HG02884 (cell line): ENCODE measurements at regions not wholly inside any gene's neighbourhood (a gene's known extent, or its start where the extent isn't known, plus 50 kb on each side); places are given as distances from the start of the nearest gene placed in this dataset.
"Not testable (repeated sequence)": the region's sequence is repeated elsewhere in the genome, so short reads cannot be mapped to it uniquely, and the experiment has no call there.

Experiments used
- ATAC-seq: cut with Tn5 transposase; IDR thresholded peaks from one replicate; pipeline ENCODE4 v1.9.1; 2021; ENCODE audit warnings: mild to moderate bottlenecking, moderate library complexity; ENCODE audit not compliant: unreplicated experiment

DNA sequence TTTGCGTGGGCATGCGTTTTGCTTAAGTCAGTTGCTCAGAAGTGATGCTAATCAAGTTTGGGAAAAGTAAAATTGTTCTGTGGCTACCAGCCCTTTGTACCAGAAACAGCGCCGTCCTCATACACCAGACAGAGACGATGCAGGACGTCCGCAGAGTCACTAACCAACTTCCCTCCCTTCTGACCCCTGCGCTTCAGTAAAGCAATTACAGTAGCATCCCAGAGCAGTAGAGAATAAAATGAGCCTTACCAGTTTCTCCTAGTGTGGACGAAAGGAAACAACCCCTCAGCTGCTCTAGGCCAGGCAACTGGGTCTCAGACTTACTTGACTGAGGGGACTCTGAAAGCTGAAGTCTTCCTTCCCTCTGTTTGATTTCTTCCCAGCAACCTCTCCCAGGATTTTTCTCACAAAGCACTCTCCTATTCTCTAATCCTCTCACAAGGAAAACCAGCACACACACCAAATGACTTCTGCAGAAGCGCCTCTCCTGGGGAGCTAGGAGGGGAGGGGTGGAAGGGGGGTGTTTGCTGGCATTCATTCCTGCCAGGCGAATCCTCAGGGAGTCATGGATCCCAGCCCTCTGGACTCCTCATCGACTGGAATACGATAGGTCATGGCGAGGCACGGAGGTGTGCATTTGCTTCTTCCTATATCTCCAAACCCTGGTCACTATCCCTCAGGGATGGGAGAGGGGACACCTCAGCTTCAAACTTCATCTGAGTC lies 56.0 kb upstream of the MID1 start:
- no peak for ATAC-seq

DNA sequence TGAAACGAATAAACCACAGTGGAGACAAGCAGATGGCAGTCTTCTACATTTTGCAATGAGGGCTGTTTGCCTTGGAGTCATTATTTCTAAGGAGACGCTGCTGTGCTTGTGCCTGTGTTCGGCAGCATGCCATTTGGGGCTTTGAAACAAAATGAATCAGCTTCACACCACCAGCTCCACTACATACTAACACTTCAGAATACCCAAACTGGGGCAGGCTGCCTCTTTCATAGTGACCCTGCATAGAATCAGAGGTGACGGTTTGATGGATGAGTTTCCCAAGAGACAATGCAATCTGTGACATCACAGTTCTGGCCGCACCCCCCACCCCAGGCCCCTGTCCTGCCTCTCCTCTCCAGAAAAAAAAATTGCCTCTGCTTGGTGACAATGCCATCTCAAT lies 57.1 kb upstream of the MID1 start:
- no peak for ATAC-seq

DNA sequence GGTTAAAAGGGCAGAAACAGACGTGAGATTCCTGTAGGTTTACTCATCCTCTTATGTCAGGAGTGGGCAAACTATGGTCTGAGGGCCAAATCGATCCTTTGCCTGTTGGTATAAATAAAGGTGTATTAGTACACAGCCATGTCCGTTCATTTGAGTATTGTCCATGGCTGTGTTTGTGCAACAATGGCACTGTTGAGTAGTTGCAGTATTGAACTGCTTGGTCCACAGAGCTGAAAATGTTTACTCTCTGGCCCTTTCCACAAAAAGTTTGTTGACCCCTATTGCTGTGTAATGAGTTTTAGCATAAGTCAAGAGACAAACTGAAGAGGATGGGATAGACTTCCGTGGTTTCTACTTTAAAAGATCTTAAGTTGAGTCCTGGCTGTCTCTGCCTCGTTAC lies 59.0 kb upstream of the MID1 start:
- no peak for ATAC-seq

DNA sequence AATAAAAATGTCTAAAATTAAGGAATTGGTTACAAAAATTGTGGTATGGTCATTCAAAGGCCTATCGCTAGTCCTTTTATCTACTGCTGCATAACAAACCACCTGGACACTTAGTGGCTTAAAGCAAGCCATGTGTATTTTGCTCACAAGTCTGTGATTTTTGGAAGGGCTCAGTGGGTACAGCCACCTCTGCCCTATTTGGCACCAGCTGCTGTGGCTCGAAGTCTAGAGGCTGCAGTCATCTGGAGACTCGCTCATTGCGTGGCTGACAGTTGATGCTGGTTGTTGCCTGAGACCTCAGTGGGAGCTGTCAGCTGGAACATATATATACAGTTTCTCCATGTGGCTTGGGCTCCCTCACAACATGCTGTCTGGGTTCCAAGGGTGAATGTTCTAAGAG lies 60.8 kb upstream of the MID1 start:
- ATAC-seq, result no peak

DNA sequence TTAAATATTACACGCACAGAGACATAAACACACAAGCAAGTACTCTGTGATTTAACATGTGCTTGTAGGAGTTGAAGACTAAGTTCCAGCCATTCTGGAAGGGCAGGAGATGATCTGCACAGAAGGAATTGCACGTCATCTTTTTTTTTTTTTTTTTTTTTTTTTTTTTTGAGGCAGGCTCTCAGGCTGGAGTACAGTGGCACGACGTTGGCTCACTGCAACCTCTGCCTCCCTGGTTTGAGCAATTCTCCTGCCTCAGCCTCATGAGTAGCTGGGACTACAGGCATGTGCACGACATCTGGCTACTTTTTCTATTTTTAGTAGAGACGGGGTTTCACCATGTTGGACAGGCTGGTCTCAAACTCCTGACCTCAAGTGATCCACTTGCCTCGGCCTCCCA lies 63.2 kb upstream of the MID1 start:
- ATAC-seq, result not testable (repeated sequence)

DNA sequence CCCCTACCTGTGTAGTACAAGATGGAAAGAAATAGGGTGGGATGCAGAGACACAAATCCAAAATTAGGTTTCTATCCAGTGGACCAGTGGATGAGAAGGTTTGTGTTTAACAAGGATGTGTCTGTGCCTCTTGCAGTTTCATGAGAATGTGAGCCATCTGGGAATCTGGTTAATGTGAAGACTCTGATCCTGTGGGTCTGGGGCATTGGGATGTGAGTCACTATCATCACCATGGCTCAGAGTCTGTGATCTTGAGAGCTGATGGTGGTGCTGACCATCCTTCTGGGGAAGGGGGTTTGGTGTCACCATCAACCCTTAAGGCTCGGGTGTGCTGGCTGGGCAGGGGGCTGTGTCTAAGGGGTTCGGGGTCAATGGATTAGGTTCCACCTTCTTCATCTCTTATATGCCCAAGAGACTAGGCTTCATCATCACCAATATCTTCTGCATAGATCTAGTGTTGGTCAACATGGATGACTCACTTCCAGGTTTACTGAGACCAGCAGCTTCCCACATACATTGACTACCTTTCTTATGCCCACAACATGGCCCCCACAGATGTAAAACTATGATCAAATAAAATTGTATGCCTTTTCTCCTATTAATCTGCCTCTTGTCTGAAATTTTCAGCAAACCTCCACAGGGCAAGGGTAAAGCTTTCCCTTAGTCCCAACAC lies 65.7 kb upstream of the MID1 start:
- ATAC-seq, result no peak

DNA sequence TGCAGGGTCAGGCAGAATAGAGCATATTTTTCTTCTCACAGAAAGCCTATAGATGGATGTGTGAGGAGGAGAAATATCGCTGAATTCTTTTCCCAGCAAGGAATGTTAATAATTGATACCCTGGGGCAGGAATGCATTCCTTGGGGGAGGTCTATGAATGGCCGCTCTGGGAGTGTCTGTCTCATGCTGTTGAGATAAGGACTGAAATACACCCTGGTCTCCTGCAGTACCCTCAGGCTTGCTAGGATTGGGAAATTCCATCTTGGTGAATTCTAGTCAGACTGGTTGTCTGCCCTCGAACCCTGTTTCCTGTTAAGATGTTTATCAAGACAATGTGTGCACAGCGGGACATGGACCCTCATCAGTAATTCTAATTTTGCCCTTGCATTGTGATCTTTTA lies 71.4 kb upstream of the MID1 start:
- ATAC-seq, result not testable (repeated sequence)

DNA sequence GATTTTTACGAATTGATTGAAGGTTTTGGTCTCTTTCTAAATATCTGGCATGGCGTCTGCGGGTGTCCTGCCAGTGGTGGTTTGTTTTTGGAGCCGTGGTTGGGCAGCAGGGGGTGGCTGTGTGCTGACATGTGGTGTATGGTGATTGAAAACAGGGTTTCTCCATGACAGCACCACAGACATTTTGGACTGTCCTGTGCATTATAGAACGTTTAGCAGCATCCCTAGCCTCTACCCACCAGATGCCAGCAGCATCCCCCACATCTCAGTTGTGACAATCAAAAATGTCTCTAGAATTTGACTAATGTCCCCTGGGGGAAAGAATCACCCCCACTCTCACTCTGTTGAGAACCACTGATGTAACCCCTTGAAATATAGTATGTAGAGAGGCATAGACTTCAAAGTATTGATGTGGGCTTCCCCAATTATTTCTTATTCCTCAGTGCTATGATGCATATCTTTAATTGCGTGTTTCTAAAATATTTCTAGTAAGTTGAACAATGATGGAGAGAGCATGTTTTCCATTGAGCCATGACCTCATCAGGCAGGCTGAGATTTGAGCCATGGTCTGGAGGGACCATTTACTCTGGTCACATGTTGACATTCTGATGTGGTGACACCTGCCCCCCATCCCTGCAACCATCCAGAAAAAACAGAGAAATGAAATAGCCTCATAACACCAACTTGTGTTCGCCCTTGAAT lies 77.4 kb upstream of the MID1 start:
- no peak for ATAC-seq

DNA sequence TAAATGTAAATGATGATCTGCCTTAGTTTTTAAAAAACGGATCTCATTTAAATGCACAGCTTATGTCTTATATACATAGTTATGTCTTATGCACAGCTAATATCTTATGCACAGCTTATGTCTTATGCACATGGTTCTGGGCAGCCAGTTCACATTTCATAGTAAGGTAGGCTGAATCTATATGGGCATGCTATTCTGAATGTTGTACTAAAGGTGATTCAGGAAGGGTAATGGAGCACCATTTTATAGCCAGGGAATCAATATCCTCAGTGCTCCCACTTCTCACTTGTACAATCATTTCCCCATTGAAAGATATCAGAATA lies 77.9 kb upstream of the MID1 start:
- ATAC-seq, result no peak

DNA sequence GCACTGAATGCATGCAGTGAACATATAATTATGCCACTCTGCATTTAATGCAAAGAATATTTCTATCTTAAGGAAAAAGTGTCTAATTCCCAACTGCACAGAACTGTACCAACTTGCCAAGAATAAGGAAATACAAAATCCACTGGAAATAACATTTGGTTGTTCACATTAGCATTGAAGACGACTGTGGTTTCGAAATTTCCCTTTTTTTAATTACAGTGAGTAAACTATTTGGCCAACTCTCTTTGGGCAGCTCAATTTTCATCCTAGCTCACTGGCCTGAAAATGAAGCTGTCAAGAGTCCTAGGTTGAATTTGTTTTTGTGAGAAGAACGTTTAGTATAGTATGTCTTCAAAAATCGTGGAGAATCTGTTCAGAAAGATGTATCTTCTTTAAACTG lies 81.6 kb upstream of the MID1 start:
- no peak for ATAC-seq

DNA sequence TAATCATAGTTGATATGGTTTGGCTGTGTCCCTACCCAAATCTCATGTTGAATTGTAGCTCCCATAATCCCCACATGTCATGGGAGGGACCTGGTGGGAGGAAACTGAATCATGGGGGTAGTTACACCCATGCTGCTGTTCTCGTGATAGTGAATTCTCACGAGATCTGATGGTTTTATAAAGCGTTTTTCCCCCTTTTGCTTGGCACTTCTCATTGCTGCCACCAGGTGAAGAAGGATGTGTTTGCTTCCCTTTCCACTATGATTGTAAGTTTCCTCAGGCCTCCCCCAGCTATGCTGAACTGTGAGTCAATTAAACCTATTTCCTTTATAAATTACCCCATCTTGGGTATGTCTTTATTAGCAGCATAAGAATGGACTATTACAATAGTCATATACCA lies 86.0 kb upstream of the MID1 start:
- ATAC-seq, result not testable (repeated sequence)

DNA sequence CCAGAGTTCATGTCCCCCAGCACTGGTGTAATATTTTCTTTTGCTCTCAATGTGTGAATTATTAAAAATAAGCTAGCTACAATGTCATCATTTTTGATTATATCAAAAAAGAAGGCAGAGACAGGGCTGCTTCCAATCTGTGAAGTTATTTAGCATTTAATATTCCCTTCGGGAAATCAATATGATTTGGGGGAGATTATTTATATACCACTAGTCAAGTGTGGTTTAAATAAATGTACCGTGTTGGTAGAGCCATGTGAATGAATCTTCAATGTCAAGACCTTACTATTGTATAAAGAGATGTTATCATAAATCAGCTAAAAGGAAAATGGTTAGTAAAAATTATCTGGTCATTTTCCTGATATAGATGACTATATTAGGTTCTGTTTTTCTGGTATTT lies 87.4 kb upstream of the MID1 start:
- ATAC-seq, result no peak

DNA sequence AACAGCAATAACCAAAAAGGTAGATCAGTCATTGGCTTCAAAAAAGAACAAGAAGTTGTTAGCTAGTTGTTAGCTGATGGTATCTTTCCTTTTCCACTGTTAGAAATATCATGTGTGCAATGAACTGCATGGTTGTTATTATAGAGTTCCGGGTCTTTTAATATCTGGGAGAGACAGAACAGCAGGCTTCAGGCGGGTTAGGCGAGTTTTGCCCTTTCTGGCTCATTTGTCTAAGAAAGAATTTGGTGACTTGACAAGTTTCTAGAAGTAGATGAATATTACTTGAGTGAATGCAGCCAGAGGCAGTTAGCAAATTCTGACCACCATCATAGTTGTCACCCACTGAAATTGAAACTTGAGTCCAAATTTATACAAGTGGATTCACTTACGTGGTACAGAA lies 88.9 kb upstream of the MID1 start:
- no peak for ATAC-seq

DNA sequence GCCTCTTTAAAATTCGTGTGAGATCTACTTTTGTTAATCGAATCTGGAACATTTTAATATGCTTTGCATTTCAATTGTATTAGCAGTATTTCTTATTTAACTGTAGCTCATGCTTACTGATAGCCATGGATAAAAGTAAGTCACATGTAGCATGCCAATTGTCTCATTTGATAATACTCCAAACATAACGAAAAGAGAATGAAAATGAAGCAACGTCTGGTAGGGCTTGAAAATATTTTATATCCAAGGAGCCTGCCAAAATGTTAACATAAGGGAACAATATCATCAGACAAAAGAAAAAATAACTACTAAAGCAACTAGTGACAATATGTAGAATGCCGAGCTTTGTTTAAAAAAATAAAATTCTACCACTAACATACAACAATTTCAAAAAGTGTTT lies 94.1 kb upstream of the MID1 start:
- ATAC-seq, result no peak

DNA sequence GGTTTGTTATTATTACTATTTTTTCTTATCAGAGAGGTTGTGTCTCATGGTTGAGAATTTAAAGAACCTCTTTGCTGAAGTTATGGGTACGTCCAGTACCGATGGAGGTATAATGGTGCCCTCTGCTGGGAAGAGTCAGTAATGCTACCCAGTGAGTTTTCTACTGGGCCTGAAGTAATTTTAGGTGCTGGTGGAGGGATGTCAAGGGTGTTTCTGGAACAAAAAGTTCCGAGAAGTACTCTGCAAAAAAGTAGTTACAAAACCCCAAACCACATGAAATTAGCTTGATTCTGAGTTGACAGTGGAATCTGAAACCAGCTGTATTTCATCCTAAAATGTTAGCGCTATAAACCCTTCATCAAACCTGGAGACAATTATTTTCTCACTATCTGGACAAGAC lies 102.5 kb upstream of the MID1 start:
- ATAC-seq, result no peak

DNA sequence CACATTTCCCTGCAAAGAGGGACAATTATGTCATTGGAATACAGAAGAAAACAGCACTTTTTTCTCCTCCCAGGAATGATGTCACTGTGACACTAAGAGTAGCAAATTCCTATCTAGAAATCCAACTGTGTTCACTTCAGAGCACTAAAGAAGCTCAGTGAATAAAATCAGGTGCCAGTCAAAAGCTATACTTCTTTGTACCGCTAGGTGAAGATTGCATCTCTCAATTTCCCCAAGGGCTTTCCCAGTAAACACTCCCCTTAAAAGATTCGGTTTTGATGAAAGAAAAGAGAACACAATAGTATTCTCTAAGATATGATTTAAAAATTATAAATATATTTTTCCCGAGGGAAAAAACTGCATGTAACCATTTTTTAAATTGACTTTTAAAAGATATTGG lies 104.7 kb upstream of the MID1 start:
- ATAC-seq, result no peak

DNA sequence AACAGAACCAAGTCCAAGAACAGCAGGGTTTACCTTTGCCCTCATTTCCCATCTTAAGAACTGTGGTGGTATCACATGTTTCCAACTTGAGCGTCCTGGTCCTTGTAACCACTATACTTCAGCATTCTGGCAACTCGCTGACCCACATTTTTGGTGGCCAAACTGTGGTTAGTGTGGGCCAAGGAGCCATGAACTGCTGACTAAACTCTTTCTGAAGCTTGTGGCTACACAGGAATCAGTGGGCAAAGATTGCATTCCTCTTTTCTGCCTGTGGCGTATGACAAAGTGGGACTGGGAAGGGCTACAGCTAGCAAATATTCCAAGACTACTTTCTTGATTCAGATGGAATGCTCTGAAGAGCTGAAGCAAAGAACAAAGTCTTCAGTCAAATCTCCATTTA lies 106.3 kb upstream of the MID1 start:
- no peak for ATAC-seq

DNA sequence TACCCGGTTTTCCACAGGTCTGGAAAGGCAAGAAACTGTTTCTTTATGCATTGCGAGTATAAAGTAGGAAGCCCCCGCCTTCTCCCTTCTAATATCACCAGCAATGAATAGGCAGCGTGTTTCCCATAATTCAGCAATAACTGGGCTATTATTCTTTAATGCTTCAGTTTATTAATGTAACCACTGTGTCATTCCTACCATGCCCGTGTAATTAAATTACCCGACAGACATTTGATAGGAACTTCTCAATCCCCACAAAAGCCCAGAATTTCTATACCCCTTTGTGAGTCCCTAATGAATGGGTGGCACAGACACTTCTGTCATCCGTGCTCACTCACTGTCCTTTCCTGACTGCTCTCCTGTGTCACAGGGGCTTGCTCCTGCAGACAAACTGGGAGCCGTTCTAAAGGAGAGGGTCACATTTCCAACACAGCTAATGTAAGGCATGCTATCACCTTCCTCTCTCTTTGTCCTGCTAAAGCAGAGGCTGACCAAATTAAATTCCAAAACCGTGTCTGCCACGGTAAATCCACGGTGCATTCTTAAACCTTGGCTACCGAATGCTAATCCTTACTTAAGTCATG lies 108.5 kb upstream of the MID1 start:
- no peak for ATAC-seq

DNA sequence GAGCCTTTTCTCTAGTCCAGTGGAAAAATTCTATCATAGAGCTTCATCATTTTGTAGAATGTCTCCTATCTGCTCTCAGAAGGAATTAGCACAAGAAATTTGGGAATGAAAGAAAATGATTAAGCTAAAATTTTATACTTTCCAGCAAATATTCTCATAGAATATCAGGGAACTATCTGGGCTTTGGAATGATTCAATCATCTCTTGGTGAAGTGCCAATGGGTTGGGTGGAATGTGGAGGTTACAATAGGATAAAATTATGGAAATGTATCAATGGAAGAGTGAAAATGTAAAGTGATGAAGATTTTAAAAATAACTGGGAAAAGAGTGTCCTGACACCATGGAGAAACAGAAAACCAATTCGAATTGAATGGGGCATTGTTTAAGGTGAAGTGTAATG lies 119.0 kb upstream of the MID1 start:
- no peak for ATAC-seq

DNA sequence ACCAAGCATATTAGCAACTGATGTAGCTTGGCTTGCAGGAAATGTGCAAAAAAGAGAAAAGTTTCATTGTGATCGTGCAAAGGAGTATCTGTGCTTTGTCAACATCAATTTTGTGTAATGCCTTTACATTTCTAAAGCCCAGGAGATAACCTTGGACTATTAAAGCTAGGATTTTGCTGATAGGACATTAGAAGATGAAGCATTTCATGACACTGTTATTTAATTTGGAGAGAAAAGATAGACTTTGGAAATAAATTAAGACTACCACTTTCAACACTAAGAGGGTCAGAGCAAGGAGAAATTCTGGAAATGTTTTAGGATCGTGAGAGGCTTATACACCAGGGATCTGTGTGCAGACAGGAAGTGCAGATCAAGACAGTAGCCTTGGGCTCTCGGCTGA lies 120.6 kb upstream of the MID1 start:
- ATAC-seq, result no peak

DNA sequence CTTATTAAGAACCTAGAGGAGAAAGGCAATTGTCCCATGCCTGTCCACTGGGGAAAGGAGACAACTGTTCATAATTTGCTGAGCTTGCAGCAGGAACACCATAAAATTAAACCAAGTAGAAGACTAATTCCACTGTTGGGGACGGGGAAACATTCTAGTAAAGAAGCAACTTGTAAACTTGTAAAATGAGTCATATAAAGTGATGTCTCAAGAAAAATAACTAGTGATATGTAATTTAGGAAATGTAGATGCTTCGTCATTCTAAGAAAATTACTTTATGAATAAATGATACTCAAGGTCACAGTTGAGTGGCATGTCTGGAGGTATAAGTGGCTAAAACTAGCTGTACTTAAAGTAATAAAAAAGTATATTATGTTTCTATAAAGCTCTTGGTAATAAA lies 121.2 kb upstream of the MID1 start:
- no peak for ATAC-seq

DNA sequence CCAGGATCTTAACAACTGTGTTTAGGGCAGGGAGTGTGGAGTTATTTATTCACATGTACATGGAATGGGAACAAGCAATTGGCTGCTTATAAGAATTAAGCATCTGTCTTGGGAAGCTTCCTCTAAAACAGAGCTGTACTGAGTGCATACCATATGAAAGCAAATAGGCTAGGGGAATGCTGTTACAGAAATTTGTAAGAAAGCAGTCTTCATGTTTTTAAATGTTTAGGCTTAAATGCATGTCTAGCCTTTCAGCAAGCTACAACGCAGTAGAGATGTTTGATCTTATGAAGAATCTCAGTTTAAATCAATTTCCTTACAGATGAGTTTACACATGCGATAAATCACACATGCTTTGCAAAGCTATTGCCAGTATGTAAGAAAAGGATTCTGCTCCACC lies 123.1 kb upstream of the MID1 start:
- no peak for ATAC-seq
